Esophagus muscularis mucosa (tissue), 4 donors: ENCODE measurements at regions not wholly inside any gene's neighbourhood (a gene's known extent, or its start where the extent isn't known, plus 50 kb on each side); places are given as distances from the start of the nearest gene placed in this dataset.

ENCODE experiments used
- EP300 ChIP-seq: sonication (generic); formaldehyde crosslinking; IDR thresholded peaks from one replicate; pipeline ENCODE4 v1.6.1; 2017; ENCODE audit warnings: antibody characterized with exemption
- POLR2A ChIP-seq: fragments of 450-650 bp; IDR thresholded peaks from one replicate; pipeline ENCODE4 v1.6.1; 2017; ENCODE audit warnings: antibody characterized with exemption, moderate library complexity, mild to moderate bottlenecking, low read depth
- TF ChIP-seq, protein P1 (sequence below), 3 experiments: fragments of 200-600 bp in 2 of 3; fragments of 450-650 bp in 1 of 3; sonication (generic) in 2 of 3; IDR thresholded peaks; one replicate each; pipeline ENCODE4 v1.5.1; 2017 to 2019; ENCODE audit warnings: antibody characterized with exemption in 3 of 3, mild to moderate bottlenecking in 2 of 3, moderate library complexity in 1 of 3

DNA sequence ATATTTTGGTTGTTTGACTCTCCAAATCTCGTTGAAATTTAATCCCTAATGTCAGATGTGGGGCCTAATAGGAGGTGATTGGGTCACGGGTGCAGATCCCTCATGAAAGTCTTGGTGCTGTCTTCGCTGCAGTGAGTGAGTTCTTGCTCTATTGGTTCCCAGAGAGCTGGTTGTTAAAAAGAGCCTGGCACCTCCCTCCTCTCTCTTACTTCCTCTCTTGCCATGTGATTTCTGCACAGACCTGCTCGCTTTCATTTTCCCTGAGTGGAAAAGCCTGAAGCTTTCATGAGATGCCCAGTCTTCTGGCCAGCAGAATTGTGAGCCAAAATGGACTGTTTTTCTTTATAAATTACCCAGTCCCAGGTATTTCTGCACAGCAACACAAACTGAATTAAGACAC, 221.6 kb downstream of the MAT2B start:
- TF ChIP-seq, protein P1, sequence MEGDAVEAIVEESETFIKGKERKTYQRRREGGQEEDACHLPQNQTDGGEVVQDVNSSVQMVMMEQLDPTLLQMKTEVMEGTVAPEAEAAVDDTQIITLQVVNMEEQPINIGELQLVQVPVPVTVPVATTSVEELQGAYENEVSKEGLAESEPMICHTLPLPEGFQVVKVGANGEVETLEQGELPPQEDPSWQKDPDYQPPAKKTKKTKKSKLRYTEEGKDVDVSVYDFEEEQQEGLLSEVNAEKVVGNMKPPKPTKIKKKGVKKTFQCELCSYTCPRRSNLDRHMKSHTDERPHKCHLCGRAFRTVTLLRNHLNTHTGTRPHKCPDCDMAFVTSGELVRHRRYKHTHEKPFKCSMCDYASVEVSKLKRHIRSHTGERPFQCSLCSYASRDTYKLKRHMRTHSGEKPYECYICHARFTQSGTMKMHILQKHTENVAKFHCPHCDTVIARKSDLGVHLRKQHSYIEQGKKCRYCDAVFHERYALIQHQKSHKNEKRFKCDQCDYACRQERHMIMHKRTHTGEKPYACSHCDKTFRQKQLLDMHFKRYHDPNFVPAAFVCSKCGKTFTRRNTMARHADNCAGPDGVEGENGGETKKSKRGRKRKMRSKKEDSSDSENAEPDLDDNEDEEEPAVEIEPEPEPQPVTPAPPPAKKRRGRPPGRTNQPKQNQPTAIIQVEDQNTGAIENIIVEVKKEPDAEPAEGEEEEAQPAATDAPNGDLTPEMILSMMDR (IDR thresholded peaks at IDR 0.05), result no peak
- no peak for TF ChIP-seq EP300
- TF ChIP-seq POLR2A, result no peak
